Hematopoietic multipotent progenitor cell treated with erythropoietin and hydrocortisone succinate and interleukin-3 and kit ligand, for 8 days (in vitro differentiated cells): ENCODE measurements at regions not wholly inside any gene's neighbourhood (a gene's known extent, or its start where the extent isn't known, plus 50 kb on each side); places are given as distances from the start of the nearest gene placed in this dataset.
"Not testable (repeated sequence)": the region's sequence is repeated elsewhere in the genome, so short reads cannot be mapped to it uniquely, and the experiment has no call there.

Experiments used
- DNase-seq: peaks from one replicate; pipeline ENCODE4 v3.0.0-alpha.2; 2015

DNA sequence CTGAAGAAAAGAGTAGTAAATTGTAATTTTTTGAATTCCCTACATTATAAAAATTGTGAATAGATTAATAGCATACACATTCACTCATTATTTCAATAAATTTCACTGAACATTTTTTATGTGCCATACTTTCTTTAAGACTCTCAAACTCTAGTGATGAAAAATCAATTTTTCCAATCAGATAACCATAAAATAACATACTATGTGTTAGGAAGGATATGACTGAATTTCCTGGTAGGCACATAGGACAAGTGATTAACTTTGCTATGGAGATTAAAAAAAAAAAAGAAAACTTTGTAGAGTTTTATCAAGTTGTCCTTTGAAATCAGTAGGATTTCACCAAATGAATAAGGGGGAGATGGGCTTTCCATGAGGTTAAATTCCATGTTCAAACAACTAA, 1597.3 kb upstream of the LRRTM3 start:
- DNase-seq: no peak

DNA sequence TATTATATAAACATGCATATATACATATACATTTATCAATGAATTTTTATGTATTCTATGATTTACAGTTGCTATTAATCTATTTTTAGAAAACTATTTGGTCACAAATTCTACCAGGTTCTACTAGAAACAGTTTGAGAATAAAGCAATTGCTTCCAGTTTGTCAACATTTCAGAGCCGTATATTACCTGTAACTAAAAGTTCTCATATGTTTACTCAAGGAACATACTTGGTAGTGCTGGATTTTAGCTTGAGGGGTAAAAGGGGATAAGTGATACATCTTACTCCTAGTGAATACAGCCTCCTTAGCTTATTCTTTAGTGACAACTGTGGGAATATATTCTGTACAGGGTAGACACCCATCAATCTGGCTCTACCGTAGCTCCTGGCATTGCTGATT, 1590.5 kb upstream of the LRRTM3 start:
- no peak for DNase-seq

DNA sequence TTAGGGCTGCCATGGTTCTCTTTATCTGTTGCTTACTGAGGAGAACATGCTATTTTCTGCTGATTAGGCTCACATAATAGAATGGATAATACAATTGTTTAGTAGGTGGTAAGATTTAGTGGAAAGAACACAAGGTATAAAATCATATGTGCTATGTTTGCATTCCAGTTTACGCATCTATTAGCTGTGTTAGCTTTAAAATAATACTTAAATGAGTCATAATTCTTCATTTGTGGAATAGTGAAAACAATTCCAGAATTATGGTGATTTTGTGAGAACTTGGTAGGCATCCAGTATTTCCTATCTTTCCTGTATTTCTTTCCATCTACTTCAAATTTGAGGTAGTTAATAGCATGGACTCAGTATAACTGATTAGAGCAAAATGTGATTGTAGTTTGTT, 1585.5 kb upstream of the LRRTM3 start:
- no peak for DNase-seq

DNA sequence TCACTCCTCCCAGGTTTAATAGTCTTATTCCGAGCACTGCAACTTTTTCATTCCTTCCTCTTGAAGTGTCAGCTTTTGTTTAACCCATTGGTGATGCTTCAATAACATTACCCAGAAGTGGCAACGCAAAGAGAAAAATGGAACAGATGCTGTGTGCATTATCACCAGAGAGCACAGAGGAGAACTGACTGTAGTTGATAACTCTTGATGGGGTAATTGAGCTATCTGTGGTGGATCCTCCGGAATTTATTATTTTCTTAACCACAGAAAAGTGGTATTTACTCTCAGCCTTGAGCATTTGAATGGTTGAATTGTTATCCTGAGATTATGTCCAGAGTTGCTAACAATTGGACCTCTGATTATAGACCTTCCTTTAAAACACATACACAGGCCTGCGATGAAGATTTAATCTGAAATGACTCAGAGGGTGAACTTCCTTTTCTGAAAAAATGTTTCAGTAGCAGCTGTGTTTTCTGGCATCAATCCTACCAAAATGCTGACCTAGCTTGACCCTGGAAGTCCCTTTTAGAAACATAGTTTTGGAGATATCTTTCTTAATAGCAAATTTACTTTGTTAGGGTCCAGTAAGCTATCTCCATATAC, 1584.4 kb upstream of the LRRTM3 start:
- no peak for DNase-seq

DNA sequence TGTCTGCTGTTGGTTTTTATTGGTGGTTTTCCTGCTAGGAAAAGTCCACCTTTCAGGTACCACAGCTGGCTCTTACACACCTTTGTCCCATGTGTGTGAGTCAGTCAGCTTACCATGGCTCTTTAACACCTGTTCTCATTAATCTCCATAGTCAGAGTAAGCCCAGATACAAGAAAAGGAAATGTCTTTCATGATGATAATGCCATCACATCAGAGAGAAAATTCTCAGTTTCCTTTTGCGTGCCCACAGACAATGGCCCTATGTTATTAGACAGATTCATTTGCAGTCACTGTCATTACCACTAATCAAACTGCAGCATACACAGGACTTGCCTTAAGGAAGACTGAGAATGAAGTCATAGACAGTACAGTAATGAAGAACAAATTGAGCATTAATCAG, 1583.6 kb upstream of the LRRTM3 start:
- DNase-seq: no peak

DNA sequence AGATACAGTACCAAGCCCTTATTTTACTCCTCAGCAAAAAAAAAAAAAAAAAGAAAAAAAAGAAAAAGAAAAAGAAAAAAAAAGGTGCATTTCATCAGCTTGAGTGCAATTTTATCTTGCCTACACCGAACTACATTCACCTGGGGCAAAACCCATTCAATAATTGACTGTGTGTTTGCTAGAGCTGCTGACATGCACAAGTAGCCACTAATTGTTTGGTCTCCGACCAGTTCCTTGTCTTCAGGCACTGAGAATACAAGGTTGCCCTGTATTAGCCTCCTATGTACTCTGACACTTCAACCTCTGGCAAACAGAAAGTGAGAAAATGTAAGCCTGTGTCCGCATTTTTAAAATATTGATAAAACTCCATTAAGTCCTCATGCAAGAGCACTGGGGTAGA, 1579.4 kb upstream of the LRRTM3 start:
- no peak for DNase-seq

DNA sequence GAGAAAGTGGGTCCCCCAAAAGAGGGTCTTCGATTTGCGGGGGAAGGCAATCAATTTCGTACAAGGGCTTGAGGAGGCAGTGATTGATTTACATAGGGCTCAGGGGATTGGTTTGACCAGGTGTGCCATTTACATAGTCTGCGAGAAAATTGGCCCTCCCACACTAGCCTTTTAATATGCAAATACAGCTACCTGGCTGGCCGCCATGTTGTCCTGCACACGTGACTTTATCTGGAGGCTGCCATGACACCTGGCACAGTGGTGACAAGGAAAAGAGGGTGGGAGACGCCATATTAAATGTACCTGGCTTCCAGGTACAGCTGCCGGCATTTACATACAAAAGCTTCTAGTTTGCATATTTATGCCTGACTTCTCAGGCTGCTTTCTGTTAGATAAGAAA, 1577.2 kb upstream of the LRRTM3 start:
- no peak for DNase-seq

DNA sequence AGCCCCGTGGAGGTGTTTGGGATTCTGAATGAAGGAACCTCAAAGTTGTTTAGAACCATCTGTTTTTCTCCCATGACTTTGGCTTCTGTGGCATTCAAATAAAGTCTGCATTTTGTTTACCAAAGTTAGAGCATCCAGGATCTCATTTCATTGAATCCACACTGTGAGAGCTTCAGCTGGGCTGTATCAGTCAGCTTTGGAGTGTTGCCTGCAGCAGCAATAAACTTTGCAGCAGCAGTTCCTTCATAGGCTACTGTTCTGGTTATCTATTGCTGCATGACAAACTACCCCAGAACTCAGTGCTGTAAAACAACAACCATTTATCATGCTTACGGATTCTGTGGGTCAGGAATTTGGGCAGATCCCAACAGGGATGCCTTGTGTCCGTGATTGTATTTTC, 1575.2 kb upstream of the LRRTM3 start:
- DNase-seq: no peak

DNA sequence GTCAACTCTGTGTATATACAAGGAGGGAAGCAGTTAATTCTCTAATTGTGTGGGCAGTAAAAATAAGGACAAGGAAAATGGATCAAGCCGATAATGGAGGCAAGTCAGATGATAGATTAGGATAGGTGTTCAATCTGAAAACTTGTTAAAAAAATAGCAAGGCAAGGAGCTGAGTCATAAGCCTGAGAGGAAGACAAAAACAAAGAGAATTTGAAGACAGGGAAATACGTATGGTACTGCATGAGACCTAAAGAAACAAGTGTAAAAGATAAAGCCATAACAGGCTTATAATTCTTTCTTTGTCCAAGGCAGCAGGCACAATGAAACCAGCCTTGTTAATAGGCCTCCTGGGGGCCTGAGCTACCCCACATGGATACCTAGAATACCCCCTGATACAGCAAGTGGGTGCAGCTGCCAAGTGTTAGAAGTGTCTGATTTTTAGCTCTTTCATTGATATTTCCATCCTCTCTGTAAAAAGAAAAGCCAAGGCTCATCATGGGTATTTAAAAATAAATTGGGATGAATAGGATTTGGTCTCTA, 1570.6 kb upstream of the LRRTM3 start:
- DNase-seq: no peak

DNA sequence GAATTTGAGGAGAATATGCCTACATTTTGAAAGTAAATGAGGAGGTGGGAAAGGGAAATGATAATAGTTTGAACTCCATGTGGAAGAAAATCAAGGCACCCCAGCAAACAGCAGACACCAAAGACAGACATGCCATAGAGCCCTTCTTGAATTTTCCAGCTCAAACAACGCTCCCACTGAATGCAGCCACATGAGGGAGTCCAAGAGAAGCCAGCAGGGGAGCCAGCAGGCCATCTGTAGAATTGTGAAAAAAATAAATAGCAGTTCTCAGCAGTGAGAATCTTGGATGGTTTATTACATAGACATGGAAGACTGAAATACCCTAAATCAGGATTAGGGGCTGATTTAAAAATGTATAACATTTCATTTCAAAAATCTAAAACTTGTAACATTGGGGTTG, 1567.3 kb upstream of the LRRTM3 start:
- no peak for DNase-seq

DNA sequence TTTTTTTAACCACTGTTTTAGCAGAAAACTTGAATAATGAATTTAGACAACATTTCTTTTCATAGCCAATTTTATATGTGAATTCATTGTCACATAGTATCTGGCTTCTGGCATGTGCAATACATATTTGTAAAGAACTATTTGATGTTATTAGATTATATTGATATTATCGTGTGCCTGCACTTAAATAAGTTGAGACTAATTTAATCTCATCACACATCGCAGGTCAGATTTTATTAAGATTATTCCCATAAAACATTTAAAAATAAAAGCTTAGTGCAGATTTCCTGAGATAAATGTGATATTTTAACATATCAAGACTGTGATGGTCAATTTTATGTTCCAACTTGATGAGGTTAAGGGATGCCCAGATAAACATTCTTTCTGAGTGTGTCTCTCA, 1565.3 kb upstream of the LRRTM3 start:
- no peak for DNase-seq

DNA sequence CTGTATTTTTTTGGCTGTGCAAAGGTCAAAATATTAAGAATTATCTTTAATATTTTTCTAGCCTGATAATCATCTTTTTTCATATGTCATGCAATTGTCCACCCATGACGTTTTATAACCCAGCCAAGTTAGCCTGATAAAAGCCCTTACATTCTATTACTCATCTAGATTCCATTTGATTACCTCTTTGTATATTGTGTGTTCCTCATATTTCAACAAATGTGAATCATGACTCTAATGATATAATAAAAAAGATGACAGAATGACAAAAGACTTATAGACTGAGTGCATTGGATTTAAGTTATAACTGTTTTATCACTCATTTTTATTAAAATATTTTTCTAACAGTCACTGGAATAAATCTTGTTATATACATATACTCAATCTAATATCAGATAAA, 1560.0 kb upstream of the LRRTM3 start:
- no peak for DNase-seq

DNA sequence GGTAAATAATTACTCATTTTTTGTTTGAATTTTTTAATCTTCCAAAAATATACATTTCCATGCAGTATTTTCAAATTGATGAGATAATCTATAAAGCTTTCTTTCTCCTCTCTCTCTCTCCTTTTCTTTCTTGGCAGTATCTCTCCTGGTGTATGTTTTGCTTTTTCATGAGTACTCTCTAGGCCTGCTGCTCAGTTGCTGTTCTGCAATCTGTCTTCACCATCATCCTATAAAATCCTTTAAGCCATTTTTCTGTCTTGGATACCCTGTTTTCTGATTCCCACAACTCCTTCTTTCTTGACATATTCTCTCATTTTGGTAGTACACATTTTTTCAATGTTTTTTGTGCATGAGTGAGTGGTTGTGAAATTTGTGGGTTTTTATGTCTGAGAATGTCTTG, 1558.1 kb upstream of the LRRTM3 start:
- DNase-seq: no peak

DNA sequence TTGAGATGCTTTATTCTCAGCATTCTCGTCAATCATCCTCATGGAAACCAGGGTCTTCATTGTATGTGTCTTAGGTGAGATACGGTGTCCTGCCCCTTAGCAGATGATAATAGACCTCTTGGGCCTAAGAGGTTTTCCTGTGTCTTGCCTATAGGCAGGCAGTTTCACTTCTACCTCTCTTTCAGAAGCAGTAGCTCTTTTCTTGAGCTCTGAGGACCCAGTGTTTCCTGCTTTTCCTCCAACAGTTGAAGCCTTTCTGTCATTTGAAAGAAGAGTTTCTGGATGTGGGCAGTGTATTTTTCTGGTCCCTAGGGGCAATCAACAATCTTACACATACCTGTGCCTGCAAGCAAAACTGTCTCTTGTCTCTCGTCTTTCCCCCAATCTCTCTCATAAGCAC, 1550.3 kb upstream of the LRRTM3 start:
- DNase-seq: no peak

DNA sequence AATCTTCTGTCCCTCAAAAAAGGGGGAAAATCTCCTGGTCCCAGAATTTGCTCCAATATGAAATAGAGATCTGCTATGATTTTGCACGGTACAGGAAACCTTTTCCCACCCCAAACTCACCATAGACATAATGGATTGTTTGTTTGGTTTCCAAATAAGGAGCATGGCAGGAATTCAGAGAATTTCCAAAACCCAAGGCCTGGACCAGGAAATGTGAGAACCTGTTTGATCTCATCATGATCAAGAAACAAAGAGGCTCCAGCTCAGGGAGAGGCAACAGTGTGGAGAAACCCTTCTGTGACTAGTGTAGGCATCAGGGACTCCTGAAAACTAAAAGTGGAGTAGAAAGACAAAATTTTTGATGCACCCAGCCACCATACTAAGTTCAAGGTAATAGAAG, 1548.1 kb upstream of the LRRTM3 start:
- no peak for DNase-seq

DNA sequence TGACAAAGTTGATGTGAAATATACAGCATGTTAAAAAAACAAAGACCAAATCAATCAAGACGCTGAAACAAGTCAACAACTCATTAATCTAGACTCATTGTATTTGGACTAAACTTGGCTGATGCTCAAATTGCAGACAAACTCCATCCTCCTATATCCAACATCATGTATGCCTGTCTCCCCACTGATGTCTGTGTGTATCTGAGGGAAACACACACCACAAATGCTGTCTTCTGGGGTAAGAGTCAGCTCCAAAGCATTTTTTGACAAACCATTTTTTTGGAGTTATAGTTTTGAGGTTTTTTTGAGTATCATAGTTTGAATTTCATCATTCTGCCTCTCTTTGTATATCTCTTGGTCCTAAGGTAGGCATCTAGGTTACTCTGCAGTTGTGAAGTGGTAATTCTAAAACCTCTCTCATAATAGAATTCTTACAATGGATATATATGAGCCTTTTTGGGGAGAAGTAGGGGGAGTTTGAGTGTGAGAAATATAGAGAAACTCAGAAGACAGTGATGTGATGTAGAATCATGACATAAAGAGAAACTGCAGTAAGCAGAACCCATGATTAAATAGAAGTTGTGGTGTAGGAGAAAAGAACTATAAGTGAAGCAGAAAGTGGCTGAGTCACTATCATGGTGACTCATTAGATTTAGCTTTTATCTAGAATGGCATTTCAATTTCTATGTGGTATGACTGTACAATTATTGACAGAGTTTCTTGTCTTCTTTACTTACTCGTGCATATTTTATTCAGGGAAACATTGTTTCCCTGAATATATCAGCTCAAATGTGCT, 1531.1 kb upstream of the LRRTM3 start:
- no peak for DNase-seq

DNA sequence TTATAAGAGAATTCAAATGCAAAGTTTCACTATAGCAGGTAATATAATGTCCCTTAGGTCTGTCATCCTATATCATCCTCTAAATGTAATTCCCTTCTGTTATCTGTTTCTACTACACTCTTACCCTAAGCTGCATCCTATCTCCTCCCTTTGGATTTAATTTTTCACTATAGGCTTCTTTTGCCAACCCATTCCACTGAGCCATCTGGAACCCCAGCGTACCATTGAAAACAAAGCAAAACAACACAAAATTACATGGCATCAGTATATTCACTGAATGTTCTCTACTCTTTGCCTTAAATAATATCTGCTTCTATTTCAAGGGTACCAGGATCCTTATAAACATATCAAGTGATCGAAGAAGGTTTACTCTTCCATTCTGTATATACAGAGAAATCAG, 1530.2 kb upstream of the LRRTM3 start:
- DNase-seq: no peak

DNA sequence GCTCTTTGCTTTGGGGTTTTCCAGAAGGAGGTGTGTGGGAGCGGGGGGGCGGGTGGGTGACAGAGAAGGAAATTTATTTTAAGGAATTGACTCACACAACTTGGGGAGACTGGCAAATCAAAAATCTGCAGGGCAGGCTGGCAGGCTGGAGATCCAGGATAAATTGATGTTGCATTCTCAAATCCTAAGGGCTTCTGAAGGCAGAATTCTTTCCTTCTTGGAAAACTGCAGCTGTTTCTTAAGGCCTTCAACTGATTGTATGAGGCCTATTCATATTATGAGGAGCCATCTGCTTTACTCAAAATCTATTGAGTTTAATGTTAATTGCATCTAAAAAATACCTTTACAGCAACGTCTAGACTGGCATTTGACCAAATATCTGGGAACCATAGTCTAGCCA, 1528.8 kb upstream of the LRRTM3 start:
- DNase-seq: no peak

DNA sequence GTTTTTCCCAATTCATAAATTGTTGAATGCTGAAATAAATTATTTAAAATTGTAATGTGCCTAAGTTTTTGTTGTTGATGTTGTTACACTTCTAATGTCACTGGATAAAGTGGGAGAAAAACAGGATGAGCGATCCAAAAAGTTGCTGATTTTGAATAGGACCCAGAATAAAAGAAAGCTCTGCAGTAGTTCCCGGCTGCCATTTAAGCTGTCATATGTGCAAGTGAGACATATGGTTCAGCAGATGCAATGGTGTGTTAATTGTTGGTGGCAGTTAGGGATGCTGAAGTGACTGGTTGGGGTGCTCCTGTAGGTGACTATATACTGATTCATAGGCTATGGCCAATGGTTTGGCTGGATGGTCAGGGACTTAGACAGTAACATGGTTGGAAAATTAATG, 1517.4 kb upstream of the LRRTM3 start:
- DNase-seq: no peak

DNA sequence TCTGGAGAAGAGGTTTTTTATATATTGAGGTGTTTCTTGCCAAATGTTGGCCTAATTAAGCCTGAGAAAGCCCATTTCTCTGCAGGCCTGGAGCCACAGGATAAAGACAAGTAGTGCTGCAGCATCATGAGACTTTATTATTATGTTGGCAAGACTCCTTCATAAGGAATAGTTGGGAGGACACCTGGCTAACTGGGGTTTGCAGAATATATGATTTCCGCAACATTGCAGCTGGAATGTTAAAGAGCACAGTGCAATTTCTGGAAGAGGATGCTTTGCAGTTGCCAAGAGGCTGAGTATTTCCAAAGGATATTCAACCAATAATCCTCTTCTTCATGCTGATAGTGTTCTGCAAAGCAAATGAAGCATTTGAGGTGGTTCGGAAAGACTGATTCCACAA, 1512.8 kb upstream of the LRRTM3 start:
- DNase-seq: no peak

DNA sequence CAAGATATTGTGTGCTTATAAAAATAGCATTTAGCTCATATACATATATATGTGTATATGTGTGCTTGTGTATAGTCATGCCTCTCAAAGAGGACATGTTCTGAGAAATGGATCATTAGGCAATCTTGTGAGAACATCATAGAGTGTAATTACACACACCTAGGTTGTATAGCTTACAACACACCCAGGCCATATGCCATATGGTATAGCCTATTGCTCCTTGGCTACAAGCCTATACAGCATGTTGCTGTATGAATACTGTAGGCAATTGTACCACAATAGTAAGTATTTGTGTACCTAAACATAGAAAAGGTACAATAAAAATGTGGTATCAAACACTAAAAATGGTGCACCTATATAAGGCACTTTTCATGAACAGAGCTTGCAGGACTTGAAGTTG, 1510.5 kb upstream of the LRRTM3 start:
- DNase-seq: no peak

DNA sequence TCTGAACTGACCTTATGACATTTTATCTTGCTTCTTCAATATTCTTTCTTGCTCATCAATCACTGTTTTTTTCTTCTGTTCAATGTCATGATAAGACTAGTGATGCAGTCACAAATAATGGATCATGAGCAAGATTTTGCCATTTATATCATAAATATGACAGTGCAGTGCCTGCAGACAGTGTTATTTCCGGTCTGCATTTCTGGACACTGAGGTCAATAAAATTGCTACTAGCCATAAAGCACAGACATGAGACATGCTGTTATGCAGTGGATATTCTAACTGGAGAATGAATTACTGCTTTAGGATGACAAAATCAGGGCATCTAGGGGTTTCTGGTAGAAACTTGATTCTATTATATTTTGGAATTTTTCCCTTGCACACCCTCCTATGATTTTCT, 1509.7 kb upstream of the LRRTM3 start:
- no peak for DNase-seq

DNA sequence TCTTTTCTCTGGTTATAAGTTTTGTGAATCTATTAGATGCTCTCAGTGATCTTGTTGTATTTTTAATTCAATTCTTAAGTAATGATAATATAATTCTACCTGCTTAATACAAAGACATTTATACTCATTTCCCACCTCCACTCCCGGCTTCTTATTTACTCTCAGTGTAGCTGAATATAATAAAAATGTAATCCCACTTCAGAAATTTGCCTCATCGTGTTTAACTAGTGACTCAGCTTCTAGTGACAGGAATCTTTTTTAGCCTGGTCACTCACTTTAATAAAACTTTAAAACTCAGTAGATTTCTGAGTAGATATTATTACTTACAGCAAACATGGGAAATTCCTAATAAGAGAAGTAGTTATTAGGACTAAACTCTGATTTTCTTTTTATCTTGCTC, 1506.2 kb upstream of the LRRTM3 start:
- no peak for DNase-seq

DNA sequence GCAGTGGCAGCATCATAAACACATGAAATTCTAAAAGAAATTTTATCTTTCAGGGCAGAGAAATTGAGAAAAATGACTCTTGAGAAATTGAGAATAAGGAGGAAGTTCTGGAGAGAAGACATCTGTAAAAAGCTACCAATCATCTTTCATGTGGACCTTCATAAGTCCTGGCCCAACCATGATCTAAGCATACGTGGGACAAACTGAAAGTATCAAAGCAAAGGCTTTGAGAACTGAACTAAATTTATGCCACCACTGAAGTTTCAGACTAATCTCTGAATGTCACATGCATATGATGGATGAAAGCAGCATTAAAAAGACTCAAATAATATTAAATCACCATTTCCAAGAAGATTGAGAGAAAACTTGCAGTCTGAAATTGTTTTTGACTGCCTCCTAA, 1502.8 kb upstream of the LRRTM3 start:
- no peak for DNase-seq

DNA sequence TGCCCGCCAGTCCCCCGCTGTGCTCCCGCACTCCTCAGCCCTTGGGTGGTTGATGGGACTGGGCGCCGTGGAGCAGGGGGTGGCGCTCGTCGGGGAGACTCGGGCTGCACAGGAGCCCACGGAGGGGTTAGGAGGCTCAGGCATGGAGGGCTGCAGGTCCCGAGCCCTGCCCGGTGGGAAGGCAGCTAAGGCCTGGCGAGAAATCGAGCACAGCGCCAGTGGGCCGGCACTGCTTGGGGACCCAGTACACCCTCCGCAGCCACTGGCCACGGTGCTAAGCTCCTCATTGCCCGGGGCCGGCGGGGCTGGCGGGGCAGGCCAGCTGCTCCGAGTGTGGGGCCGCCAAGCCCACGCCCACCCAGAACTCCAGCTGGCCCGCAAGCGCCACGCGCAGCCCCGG, 1496.5 kb upstream of the LRRTM3 start:
- DNase-seq: not testable (repeated sequence)
